GM23248 (cell line): ENCODE measurements at regions not wholly inside any gene's neighbourhood (a gene's known extent, or its start where the extent isn't known, plus 50 kb on each side); places are given as distances from the start of the nearest gene placed in this dataset.

Experiments
- DNase-seq: peaks from one replicate; pipeline ENCODE4 v3.0.0-alpha.2; 2015
- H2AFZ ChIP-seq: fragments of 200-600 bp; sonication (generic); 2 replicates; pipeline ENCODE4 v1.6.1; 2016; ENCODE audit warnings: antibody characterized with exemption
- H3F3A ChIP-seq: fragments of 200-600 bp; sonication (generic); 2 replicates; pipeline ENCODE4 v1.6.1; 2016; ENCODE audit warnings: mild to moderate bottlenecking, antibody characterized with exemption, mixed run types; ENCODE audit not compliant: insufficient read depth
- H3K27ac ChIP-seq: fragments of 200-600 bp; sonication (generic); 2 replicates; pipeline ENCODE4 v1.5.1; 2016; ENCODE audit warnings: mild to moderate bottlenecking
- H3K27me3 ChIP-seq: fragments of 200-600 bp; sonication (generic); replicated peaks from 2 replicates; pipeline ENCODE4 v1.6.1; 2016; ENCODE audit warnings: mild to moderate bottlenecking; ENCODE audit not compliant: insufficient read depth
- H3K36me3 ChIP-seq: fragments of 200-600 bp; sonication (generic); 2 replicates; pipeline ENCODE4 v1.6.1; 2016; ENCODE audit warnings: low read depth, mild to moderate bottlenecking
- H3K4me1 ChIP-seq: fragments of 200-600 bp; sonication (generic); 2 replicates; pipeline ENCODE4 v1.6.1; 2016; ENCODE audit warnings: mild to moderate bottlenecking; ENCODE audit not compliant: insufficient read depth
- H3K4me2 ChIP-seq: fragments of 200-600 bp; sonication (generic); one replicate; pipeline ENCODE4 v1.6.1; 2016; ENCODE audit warnings: mild to moderate bottlenecking; ENCODE audit not compliant: unreplicated experiment
- H3K4me3 ChIP-seq: fragments of 200-600 bp; sonication (generic); 2 replicates; pipeline ENCODE4 v1.5.1; 2016; ENCODE audit warnings: mild to moderate bottlenecking
- H3K79me2 ChIP-seq: fragments of 200-600 bp; sonication (generic); 2 replicates; pipeline ENCODE4 v1.6.1; 2016; ENCODE audit warnings: mild to moderate bottlenecking; ENCODE audit not compliant: insufficient read depth
- H3K9ac ChIP-seq: fragments of 200-600 bp; sonication (generic); 2 replicates; pipeline ENCODE4 v1.6.1; 2016; ENCODE audit warnings: mild to moderate bottlenecking
- H3K9me2 ChIP-seq: fragments of 200-600 bp; sonication (generic); 2 replicates; pipeline ENCODE4 v1.6.1; 2016; ENCODE audit warnings: mixed run types, mild to moderate bottlenecking, moderate library complexity; ENCODE audit not compliant: insufficient read depth
- H3K9me3 ChIP-seq: fragments of 200-600 bp; sonication (generic); one replicate; pipeline ENCODE4 v1.6.1; 2017; ENCODE audit warnings: low read depth
- H4K20me1 ChIP-seq: fragments of 200-600 bp; sonication (generic); 2 replicates; pipeline ENCODE4 v1.6.0; 2016; ENCODE audit not compliant: insufficient read depth
- EZH2 ChIP-seq: fragments of 200-600 bp; sonication (generic); IDR thresholded peaks from 2 replicates; pipeline ENCODE4 v1.6.1; 2018; ENCODE audit warnings: antibody characterized with exemption, mild to moderate bottlenecking; ENCODE audit not compliant: insufficient read depth, poor library complexity, severe bottlenecking
- EZH2phosphoT487 ChIP-seq: fragments of 200-600 bp; sonication (generic); IDR thresholded peaks from 2 replicates; pipeline ENCODE4 v1.6.1; 2018; ENCODE audit warnings: antibody characterized with exemption, moderate library complexity, mild to moderate bottlenecking, low read depth; ENCODE audit not compliant: insufficient read depth
- WGBS, 2 experiments: methylation state at CpG; one replicate each; pipeline ENCODE4 v1.1.6; 2015 to 2017; ENCODE audit warnings: low lambda C conversion rate in 2 of 2, low coverage in 1 of 2; ENCODE audit errors: missing lambda C conversion rate in 2 of 2; 5-methylcytosine and 5-hydroxymethylcytosine counted together
- in situ Hi-C: fragments of 300-500 bp; cut with MboI; formaldehyde crosslinking; loops from 2 replicates; pipeline ENCODE4 v1.15.0; 2020

DNA sequence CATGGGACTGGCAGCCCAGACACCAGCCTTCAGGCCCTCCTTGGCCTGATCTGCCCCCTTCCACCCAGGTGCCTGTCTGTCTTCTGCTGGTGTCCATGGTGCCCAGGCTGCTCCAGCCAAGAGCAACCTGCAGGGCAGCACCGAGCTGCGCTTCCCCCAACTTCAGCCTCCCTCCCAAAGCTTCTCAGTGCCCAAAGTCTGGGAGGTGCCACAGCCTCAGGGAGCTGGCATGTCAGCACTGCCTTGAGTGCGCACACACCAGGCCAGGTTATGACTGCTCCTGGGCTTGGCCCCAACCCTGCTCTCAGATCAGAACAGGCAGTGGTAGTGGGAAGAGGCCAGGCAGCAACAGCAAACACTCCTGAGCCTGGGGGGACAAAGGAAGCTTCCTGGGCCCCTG is 304.6 kb upstream of the NRG3 start:
- in situ Hi-C loops = no loop called here
- TF ChIP-seq EZH2 (no peak), EZH2phosphoT487 (no peak)

DNA sequence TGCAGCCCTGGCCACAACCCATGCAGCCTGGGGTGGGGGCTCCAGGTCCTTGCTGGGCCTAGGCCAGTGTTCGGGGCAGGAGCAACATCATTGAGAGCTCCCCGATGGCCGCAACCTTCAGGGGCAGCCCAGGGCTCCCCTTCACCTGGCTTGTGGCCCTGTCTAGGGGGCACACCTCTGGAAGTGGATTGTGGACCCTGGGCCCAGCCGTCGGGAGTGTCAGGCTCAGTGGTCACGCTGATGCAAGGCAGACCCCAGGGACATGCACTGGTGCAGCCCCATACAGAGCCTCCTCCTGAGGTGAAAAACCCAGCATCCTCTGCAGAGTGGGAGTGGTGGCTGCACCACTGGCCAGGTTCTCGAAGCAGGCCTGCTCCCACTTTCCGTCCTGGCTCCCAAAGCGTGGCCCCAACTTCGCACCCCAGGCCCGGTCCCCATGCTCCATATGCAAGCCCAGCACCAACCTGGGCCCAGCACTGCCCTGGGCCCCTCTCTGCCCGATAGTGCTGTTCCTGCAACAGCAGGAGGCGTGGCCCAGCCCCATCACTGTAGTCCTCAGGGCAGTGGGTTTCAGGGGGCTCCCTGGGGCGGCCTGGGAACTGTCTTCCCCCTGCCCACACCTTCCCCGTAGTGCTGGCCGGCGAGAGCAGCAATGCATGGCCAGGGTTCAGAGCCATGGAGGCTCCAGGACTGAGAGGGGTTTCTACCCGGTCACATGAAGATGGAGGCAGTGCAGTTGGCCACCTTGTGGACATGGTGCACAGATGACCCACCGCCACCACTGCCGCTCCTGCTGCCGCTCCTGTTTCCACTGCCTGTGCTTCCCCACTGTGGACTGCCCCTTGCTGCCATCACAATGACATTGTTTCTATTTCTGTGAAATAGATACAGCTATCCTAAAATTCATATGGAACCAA is 303.9 kb upstream of the NRG3 start:
- TF ChIP-seq EZH2phosphoT487 (no peak), EZH2 (no peak)
- Histone ChIP-seq H2AFZ (no peak overlapping the region), H3K9ac (no peak overlapping the region), H3K4me3 (no peak overlapping the region), H3K4me1 (no peaks in the 10 kb centered on the region), H3K79me2 (no peaks in the 10 kb centered on the region), H4K20me1 (no peaks in the 10 kb centered on the region), H3K27me3 (no peaks in the 10 kb centered on the region), H3K4me2 (no peak overlapping the region), H3F3A (no peaks in the 10 kb centered on the region), H3K36me3 (no peaks in the 10 kb centered on the region), H3K9me2 (no peaks in the 10 kb centered on the region), H3K9me3 (no peaks in the 10 kb centered on the region), H3K27ac (no peak overlapping the region)
- DNase-seq = no peak
- in situ Hi-C loops = no loop called here
- WGBS, 2 experiments = 43 to 49% methylated on average over 17 to 21 of the region's 21 CpGs

More for the DNA sequence above, 304.6 kb upstream of the NRG3 start:
- WGBS, 2 experiments = 39 to 53% methylated on average over 3 of the region's 3 CpGs
- Histone ChIP-seq H3K4me2 (no peak overlapping the region), H3K79me2 (no peaks in the 10 kb centered on the region), H4K20me1 (no peaks in the 10 kb centered on the region), H3K36me3 (no peaks in the 10 kb centered on the region), H3K9me3 (no peaks in the 10 kb centered on the region), H3K27ac (no peak overlapping the region), H2AFZ (no peak overlapping the region), H3K27me3 (no peaks in the 10 kb centered on the region), H3K9me2 (no peaks in the 10 kb centered on the region), H3K4me3 (no peak overlapping the region), H3K9ac (no peak overlapping the region), H3K4me1 (no peaks in the 10 kb centered on the region), H3F3A (no peaks in the 10 kb centered on the region)
- no peak for DNase-seq

DNA sequence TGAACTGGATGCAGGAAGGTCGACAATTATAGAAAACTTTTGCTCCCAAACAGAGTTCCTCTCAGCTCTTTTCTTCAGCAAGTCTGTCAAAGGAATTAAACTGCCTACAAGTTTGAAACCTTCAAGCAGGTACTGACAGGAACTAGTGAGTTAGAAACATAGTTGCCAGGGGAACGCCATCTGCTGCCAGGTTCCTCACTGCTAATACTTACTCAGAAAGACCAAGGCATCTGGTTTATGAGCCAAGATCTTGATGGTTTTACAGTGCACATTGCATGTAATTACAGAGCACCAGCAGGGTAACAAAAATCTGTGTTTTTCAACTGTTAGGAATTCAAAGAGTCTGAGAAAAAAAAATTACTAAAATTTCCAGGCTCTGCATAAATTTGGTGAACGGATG is 300.0 kb upstream of the NRG3 start:
- no peaks in the 10 kb centered on the region for H3K79me2 ChIP-seq
- no peaks in the 10 kb centered on the region for H3K27me3 ChIP-seq
- no peak overlapping the region for H2AFZ ChIP-seq
- no peaks in the 10 kb centered on the region for H3K4me1 ChIP-seq
- H3K27ac ChIP-seq = no peak overlapping the region
- DNase-seq = no peak
- TF ChIP-seq EZH2 (no peak), EZH2phosphoT487 (no peak)
- in situ Hi-C loops = no loop called here
- WGBS, 2 experiments = 0% methylated on average over 3 of the region's 3 CpGs
- H3K4me2 ChIP-seq = no peak overlapping the region
- no peaks in the 10 kb centered on the region for H4K20me1 ChIP-seq
- no peaks in the 10 kb centered on the region for H3F3A ChIP-seq
- H3K9me2 ChIP-seq = no peaks in the 10 kb centered on the region
- no peaks in the 10 kb centered on the region for H3K36me3 ChIP-seq
- no peak overlapping the region for H3K9ac ChIP-seq
- no peaks in the 10 kb centered on the region for H3K9me3 ChIP-seq
- H3K4me3 ChIP-seq = no peak overlapping the region

DNA sequence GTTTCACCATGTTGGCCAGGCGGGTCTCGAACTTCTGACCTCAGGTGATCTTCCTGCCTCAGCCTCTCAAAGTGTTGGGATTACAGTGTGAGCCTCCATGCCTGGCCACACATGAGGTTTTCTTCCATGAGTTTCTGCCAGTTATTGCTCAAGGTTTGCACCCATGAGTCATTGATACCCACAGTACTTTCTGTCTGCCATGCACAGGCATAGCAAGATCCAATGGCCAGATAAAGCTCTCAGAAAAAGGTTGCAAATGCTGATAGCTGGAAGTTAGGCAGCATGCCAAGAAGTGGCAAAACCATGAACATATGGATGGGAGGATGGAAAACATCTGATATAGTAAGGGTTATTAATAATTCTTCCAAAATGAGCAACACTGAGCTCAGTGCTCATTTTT is 298.7 kb upstream of the NRG3 start:
- Histone ChIP-seq H3K27me3 (no peaks in the 10 kb centered on the region), H3K4me2 (no peak overlapping the region), H3K4me3 (no peak overlapping the region), H3K9ac (no peak overlapping the region), H3K27ac (no peak overlapping the region), H3F3A (no peaks in the 10 kb centered on the region), H2AFZ (no peak overlapping the region), H3K9me2 (no peaks in the 10 kb centered on the region), H3K4me1 (no peaks in the 10 kb centered on the region), H3K36me3 (no peaks in the 10 kb centered on the region), H3K9me3 (no peaks in the 10 kb centered on the region), H3K79me2 (no peaks in the 10 kb centered on the region), H4K20me1 (no peaks in the 10 kb centered on the region)
- no peak for TF ChIP-seq EZH2
- no peak for TF ChIP-seq EZH2phosphoT487
- 33 to 34% methylated on average over 2 of the region's 2 CpGs for WGBS, 2 experiments
- no peak for DNase-seq
- in situ Hi-C loops = no loop called here

DNA sequence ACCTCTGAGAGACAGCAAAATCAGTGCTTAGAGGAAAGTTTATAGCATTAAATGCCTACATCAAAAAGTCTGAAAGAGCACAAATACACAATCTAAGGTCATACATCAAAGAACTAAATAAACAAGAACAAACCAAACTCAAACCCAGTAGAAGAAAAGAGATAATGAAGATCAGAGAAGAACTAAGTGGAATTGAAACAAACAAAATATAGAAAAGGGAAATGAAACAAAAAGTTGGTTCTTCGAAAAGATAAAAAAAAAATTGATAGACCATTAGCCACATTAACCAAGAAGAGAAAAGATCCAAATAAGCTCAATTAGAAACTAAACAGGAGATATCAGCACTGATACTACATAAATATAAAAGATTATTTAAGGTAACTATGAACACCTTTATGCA is 280.0 kb upstream of the NRG3 start:
- H3K36me3 ChIP-seq = no peaks in the 10 kb centered on the region
- H3K4me3 ChIP-seq = no peak overlapping the region
- in situ Hi-C loops = no loop called here
- no peaks in the 10 kb centered on the region for H3K9me2 ChIP-seq
- DNase-seq = no peak
- no peak overlapping the region for H3K9ac ChIP-seq
- 23 to 35% methylated on average over 1 of the region's 1 CpG for WGBS, 2 experiments
- H3K27ac ChIP-seq = no peak overlapping the region
- TF ChIP-seq EZH2phosphoT487 = no peak
- TF ChIP-seq EZH2 = no peak
- no peaks in the 10 kb centered on the region for H3K4me1 ChIP-seq
- H3K4me2 ChIP-seq = no peak overlapping the region
- no peaks in the 10 kb centered on the region for H4K20me1 ChIP-seq
- H3F3A ChIP-seq = no peaks in the 10 kb centered on the region
- H3K27me3 ChIP-seq = no peaks in the 10 kb centered on the region
- no peak overlapping the region for H2AFZ ChIP-seq
- H3K9me3 ChIP-seq = no peaks in the 10 kb centered on the region
- no peaks in the 10 kb centered on the region for H3K79me2 ChIP-seq
